Epithelial cell of proximal tubule (primary cell): ENCODE measurements at regions not wholly inside any gene's neighbourhood (a gene's known extent, or its start where the extent isn't known, plus 50 kb on each side); places are given as distances from the start of the nearest gene placed in this dataset.
"Not testable (repeated sequence)": the region's sequence is repeated elsewhere in the genome, so short reads cannot be mapped to it uniquely, and the experiment has no call there.

Experiments used
- DNase-seq: peaks from one replicate; pipeline ENCODE4 v3.0.0-alpha.2; 2011; ENCODE audit warnings: low read depth
- H3K4me3 ChIP-seq: 2 replicates; pipeline ENCODE4 v1.5.1; 2011; ENCODE audit warnings: low read depth, mild to moderate bottlenecking, low read length
- TF ChIP-seq, protein P1 (sequence below): conservative IDR thresholded peaks from 2 replicates; pipeline ENCODE4 v1.5.1; 2012; ENCODE audit warnings: low read depth, mild to moderate bottlenecking, low read length

DNA sequence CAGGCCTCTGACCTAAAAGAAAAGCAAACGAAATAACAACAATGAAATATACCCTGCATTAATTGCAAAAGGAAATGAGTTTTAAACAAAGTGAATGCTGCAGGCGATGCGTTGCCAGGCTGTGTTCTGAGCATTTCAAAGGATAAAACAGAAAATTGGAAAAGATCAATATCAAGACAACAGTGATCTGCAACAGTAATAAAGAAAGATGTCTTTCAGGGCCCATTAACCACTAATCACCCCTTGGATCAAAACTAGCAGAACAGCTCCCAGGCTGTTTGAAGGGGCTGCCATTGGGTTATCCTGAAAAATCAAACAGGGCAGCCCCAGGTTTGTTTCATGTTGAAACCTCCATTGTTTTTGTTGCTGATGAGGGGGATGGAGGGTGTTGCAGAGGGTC lies 219.2 kb downstream of the FGFR2 start:
- H3K4me3 ChIP-seq, result no peak overlapping the region
- TF ChIP-seq, protein P1, sequence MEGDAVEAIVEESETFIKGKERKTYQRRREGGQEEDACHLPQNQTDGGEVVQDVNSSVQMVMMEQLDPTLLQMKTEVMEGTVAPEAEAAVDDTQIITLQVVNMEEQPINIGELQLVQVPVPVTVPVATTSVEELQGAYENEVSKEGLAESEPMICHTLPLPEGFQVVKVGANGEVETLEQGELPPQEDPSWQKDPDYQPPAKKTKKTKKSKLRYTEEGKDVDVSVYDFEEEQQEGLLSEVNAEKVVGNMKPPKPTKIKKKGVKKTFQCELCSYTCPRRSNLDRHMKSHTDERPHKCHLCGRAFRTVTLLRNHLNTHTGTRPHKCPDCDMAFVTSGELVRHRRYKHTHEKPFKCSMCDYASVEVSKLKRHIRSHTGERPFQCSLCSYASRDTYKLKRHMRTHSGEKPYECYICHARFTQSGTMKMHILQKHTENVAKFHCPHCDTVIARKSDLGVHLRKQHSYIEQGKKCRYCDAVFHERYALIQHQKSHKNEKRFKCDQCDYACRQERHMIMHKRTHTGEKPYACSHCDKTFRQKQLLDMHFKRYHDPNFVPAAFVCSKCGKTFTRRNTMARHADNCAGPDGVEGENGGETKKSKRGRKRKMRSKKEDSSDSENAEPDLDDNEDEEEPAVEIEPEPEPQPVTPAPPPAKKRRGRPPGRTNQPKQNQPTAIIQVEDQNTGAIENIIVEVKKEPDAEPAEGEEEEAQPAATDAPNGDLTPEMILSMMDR, result no peak
- no peak for DNase-seq

- no peak for DNase-seq
- TF ChIP-seq, protein P1, result no peak
These were observed 218.0 kb downstream of the FGFR2 start for GRCh38 chr10:121380211-121380610.

DNA sequence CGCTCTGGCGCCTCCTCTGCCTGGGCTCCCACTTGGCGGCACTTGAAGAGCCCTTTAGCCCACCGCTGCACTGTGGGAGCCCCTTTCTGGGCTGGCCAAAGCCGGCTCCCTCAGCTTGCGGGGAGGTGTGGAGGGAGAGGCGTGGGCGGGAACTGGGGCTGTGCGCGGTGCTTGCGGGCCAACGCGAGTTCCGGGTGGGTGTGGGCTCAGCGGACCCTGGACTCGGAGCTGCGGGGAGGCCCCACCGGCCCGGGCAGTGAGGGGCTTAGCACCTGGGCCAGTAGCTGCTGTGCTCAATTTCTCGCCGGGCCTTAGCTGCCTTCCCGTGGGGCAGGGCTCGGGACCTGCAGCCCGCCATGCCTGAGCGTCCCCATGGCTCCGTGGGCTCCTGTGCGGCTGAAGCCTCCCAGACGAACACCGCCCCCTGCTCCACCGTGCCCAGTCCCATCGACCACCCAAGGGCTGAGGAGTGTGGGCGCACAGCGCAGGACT lies 216.2 kb downstream of the FGFR2 start:
- H3K4me3 ChIP-seq, DNase-seq: not testable (repeated sequence)

More at GRCh38 chr10:121380211-121380610, 218.0 kb downstream of the FGFR2 start:
- no peak overlapping the region for H3K4me3 ChIP-seq

- TF ChIP-seq, protein P1, result no peak
- DNase-seq, result no peak
- H3K4me3 ChIP-seq, result no peak overlapping the region
These were observed 213.1 kb downstream of the FGFR2 start for GRCh38 chr10:121385136-121385535.

GRCh38 chr10:121392657-121393056 lies 205.6 kb downstream of the FGFR2 start:
- H3K4me3 ChIP-seq, result no peak overlapping the region
- DNase-seq, result no peak
- TF ChIP-seq, protein P1, result no peak

- TF ChIP-seq, protein P1, result no peak
- no peak for DNase-seq
These were observed 204.7 kb downstream of the FGFR2 start for GRCh38 chr10:121393522-121393921.

DNA sequence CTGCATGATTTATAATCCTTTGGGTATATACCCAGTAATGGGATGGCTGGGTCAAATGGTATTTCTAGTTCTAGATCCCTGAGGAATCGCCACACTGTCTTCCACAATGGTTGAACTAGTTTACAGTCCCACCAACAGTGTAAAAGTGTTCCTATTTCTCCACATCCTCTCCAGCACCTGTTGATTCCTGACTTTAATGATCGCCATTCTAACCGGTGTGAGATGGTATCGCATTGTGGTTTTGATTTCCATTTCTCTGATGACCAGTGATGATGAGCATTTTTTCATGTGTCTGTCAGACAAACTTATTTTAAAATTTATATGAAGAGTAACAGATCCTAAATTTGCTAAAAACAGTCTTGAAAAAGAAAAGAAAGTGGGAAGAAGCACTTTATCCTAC lies 197.7 kb downstream of the FGFR2 start:
- not testable (repeated sequence) for DNase-seq, H3K4me3 ChIP-seq

More at GRCh38 chr10:121393522-121393921, 204.7 kb downstream of the FGFR2 start:
- no peak overlapping the region for H3K4me3 ChIP-seq

GRCh38 chr10:121403527-121403926 lies 194.7 kb downstream of the FGFR2 start:
- no peak overlapping the region for H3K4me3 ChIP-seq
- TF ChIP-seq, protein P1, result no peak
- no peak for DNase-seq
